ENCODE measurements at regions not wholly inside any gene's neighbourhood (a gene's known extent, or its start where the extent isn't known, plus 50 kb on each side); places are given as distances from the start of the nearest gene placed in this dataset.

DNA sequence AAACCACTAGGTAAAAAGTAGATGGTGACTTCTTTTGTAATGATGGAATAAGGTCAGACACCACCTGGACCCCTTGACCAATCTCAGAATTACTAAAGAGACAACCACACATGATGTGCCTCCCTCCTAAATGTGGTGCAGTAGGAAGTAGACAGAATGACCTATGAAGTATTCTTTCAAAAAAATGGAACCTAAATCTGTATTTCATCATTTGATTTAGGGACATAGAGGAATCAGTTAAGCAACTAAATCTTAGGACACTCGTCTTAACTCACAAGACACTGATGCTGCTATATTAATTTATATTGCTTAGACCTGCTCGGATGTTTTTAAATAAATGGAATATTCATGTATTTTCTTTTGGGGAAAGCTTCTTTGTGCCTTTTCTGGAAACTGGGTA is 80.9 kb upstream of the IRF2BP2 start:
- TF ChIP-seq ESRRA (IDR thresholded peaks at IDR 0.05; ENCODE audit: borderline replicate concordance, low read depth) (no peak), ZNF561 (CRISPR knock-in tag; conservative IDR thresholded peaks at IDR 0.05) (no peak), FOXA3 (CRISPR knock-in tag; conservative IDR thresholded peaks at IDR 0.05 in 1 of 2, IDR thresholded peaks at IDR 0.05 in 1 of 2) (no peak), ESRRB (CRISPR knock-in tag; IDR thresholded peaks at IDR 0.05; ENCODE audit: borderline replicate concordance) (no peak), ILF3 (IDR thresholded peaks at IDR 0.05; ENCODE audit: borderline replicate concordance) (no peak), EP300 (IDR thresholded peaks at IDR 0.05; ENCODE audit: low read length) (no peak), CHD2 (IDR thresholded peaks at IDR 0.05; ENCODE audit: low read depth, low read length) (no peak), NR3C1 (CRISPR knock-in tag; IDR thresholded peaks at IDR 0.05) (no peak), MTA1 (IDR thresholded peaks at IDR 0.05; ENCODE audit: borderline replicate concordance) (no peak)
- TF ChIP-seq, protein P1, sequence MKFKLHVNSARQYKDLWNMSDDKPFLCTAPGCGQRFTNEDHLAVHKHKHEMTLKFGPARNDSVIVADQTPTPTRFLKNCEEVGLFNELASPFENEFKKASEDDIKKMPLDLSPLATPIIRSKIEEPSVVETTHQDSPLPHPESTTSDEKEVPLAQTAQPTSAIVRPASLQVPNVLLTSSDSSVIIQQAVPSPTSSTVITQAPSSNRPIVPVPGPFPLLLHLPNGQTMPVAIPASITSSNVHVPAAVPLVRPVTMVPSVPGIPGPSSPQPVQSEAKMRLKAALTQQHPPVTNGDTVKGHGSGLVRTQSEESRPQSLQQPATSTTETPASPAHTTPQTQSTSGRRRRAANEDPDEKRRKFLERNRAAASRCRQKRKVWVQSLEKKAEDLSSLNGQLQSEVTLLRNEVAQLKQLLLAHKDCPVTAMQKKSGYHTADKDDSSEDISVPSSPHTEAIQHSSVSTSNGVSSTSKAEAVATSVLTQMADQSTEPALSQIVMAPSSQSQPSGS (CRISPR knock-in tag; IDR thresholded peaks at IDR 0.05) = no peak
- TF ChIP-seq, protein P2, sequence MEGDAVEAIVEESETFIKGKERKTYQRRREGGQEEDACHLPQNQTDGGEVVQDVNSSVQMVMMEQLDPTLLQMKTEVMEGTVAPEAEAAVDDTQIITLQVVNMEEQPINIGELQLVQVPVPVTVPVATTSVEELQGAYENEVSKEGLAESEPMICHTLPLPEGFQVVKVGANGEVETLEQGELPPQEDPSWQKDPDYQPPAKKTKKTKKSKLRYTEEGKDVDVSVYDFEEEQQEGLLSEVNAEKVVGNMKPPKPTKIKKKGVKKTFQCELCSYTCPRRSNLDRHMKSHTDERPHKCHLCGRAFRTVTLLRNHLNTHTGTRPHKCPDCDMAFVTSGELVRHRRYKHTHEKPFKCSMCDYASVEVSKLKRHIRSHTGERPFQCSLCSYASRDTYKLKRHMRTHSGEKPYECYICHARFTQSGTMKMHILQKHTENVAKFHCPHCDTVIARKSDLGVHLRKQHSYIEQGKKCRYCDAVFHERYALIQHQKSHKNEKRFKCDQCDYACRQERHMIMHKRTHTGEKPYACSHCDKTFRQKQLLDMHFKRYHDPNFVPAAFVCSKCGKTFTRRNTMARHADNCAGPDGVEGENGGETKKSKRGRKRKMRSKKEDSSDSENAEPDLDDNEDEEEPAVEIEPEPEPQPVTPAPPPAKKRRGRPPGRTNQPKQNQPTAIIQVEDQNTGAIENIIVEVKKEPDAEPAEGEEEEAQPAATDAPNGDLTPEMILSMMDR (IDR thresholded peaks at IDR 0.05 in 2 of 3, conservative IDR thresholded peaks at IDR 0.05 in 1 of 3; ENCODE audit: insufficient read depth in 2 of 3, low read depth in 1 of 3, low read length in 3 of 3) = no peak

Data from K562 (cell line).